ENCODE measurements at regions not wholly inside any gene's neighbourhood (a gene's known extent, or its start where the extent isn't known, plus 50 kb on each side); places are given as distances from the start of the nearest gene placed in this dataset.

- Histone ChIP-seq H2AFZ (no peak overlapping the region), H3K9ac (no peak overlapping the region), H3F3A (ENCODE audit: insufficient read depth) (no peaks in the 10 kb centered on the region; the same call in 1 of the 2 replicates), H3K36me3 (ENCODE audit: low read depth) (no peaks in the 10 kb centered on the region), H3K27ac (no peak overlapping the region), H3K27me3 (replicated peaks; ENCODE audit: insufficient read depth) (no peaks in the 10 kb centered on the region), H3K79me2 (ENCODE audit: insufficient read depth) (no peaks in the 10 kb centered on the region), H3K9me3 (ENCODE audit: low read depth) (no peaks in the 10 kb centered on the region), H3K4me1 (ENCODE audit: insufficient read depth) (peaks cover 4% of the 10 kb centered on the region), H3K9me2 (ENCODE audit: insufficient read depth) (no peaks in the 10 kb centered on the region), H4K20me1 (ENCODE audit: insufficient read depth) (no peaks in the 10 kb centered on the region), H3K4me3 (no peak overlapping the region), H3K4me2 (ENCODE audit: unreplicated experiment) (no peak overlapping the region)
- WGBS, 2 experiments (ENCODE audit: low coverage in 1 of 2, low lambda C conversion rate in 2 of 2, missing lambda C conversion rate in 2 of 2): 54 to 73% methylated on average over 4 of the region's 4 CpGs
- TF ChIP-seq EZH2phosphoT487 (IDR thresholded peaks at IDR 0.05; ENCODE audit: insufficient read depth, low read depth) (no peak), EZH2 (IDR thresholded peaks at IDR 0.05; ENCODE audit: insufficient read depth, poor library complexity, severe bottlenecking) (no peak)
- DNase-seq: no peak
- in situ Hi-C loops (cut with MboI): no loop called here
Measured at GRCh38 chrX:13897566-13897965, 80.7 kb upstream of the GPM6B start.

- no peaks in the 10 kb centered on the region for H3K36me3 ChIP-seq (ENCODE audit: low read depth)
- no peaks in the 10 kb centered on the region for H3K79me2 ChIP-seq (ENCODE audit: insufficient read depth)
- in situ Hi-C loops (cut with MboI): no loop called here
- no peaks in the 10 kb centered on the region for H3K9me2 ChIP-seq (ENCODE audit: insufficient read depth)
- no peaks in the 10 kb centered on the region for H4K20me1 ChIP-seq (ENCODE audit: insufficient read depth)
- no peak overlapping the region for H3K9ac ChIP-seq
- H3K4me2 ChIP-seq (ENCODE audit: unreplicated experiment): no peak overlapping the region
- H3K9me3 ChIP-seq (ENCODE audit: low read depth): no peaks in the 10 kb centered on the region
- 43 to 46% methylated on average over 5 of the region's 5 CpGs for WGBS, 2 experiments (ENCODE audit: low coverage in 1 of 2, low lambda C conversion rate in 2 of 2, missing lambda C conversion rate in 2 of 2)
- DNase-seq: peak; percentile 38
- H3K27ac ChIP-seq: no peak overlapping the region
- H3K27me3 ChIP-seq (replicated peaks; ENCODE audit: insufficient read depth): no peaks in the 10 kb centered on the region
- no peak overlapping the region for H3K4me3 ChIP-seq
- TF ChIP-seq EZH2 (IDR thresholded peaks at IDR 0.05; ENCODE audit: insufficient read depth, poor library complexity, severe bottlenecking): no peak
- no peak for TF ChIP-seq EZH2phosphoT487 (IDR thresholded peaks at IDR 0.05; ENCODE audit: insufficient read depth, low read depth)
- H2AFZ ChIP-seq: no peak overlapping the region
- H3K4me1 ChIP-seq (ENCODE audit: insufficient read depth): peaks cover 4% of the 10 kb centered on the region
- no peaks in the 10 kb centered on the region; the same call in 1 of the 2 replicates for H3F3A ChIP-seq (ENCODE audit: insufficient read depth)
Measured at GRCh38 chrX:13894888-13895565, 78.1 kb upstream of the GPM6B start.

- Histone ChIP-seq H3K27me3 (replicated peaks; ENCODE audit: insufficient read depth) (no peaks in the 10 kb centered on the region), H3K9me2 (ENCODE audit: insufficient read depth) (no peaks in the 10 kb centered on the region), H2AFZ (no peak overlapping the region), H3K9me3 (ENCODE audit: low read depth) (no peaks in the 10 kb centered on the region), H3K4me1 (ENCODE audit: insufficient read depth) (peaks cover 1% of the 10 kb centered on the region), H4K20me1 (ENCODE audit: insufficient read depth) (no peaks in the 10 kb centered on the region), H3K27ac (no peak overlapping the region), H3K36me3 (ENCODE audit: low read depth) (no peaks in the 10 kb centered on the region), H3F3A (ENCODE audit: insufficient read depth) (no peaks in the 10 kb centered on the region), H3K4me3 (no peak overlapping the region), H3K4me2 (ENCODE audit: unreplicated experiment) (no peak overlapping the region), H3K9ac (no peak overlapping the region), H3K79me2 (ENCODE audit: insufficient read depth) (no peaks in the 10 kb centered on the region)
- DNase-seq: no peak
- in situ Hi-C loops (cut with MboI): no loop called here
- TF ChIP-seq EZH2phosphoT487 (IDR thresholded peaks at IDR 0.05; ENCODE audit: insufficient read depth, low read depth) (no peak), EZH2 (IDR thresholded peaks at IDR 0.05; ENCODE audit: insufficient read depth, poor library complexity, severe bottlenecking) (no peak)
- 80 to 86% methylated on average over 5 of the region's 5 CpGs for WGBS, 2 experiments (ENCODE audit: low coverage in 1 of 2, low lambda C conversion rate in 2 of 2, missing lambda C conversion rate in 2 of 2)
Measured at GRCh38 chrX:13893826-13894225, 76.9 kb upstream of the GPM6B start.

- H3K79me2 ChIP-seq (ENCODE audit: insufficient read depth): no peaks in the 10 kb centered on the region
- no peaks in the 10 kb centered on the region for H3K36me3 ChIP-seq (ENCODE audit: low read depth)
- no peaks in the 10 kb centered on the region for H4K20me1 ChIP-seq (ENCODE audit: insufficient read depth)
- WGBS, 2 experiments (ENCODE audit: low coverage in 1 of 2, low lambda C conversion rate in 2 of 2, missing lambda C conversion rate in 2 of 2): 73 to 92% methylated on average over 3 of the region's 3 CpGs
- in situ Hi-C loops (cut with MboI): no loop called here
- no peak overlapping the region for H3K4me2 ChIP-seq (ENCODE audit: unreplicated experiment)
- H3K9me3 ChIP-seq (ENCODE audit: low read depth): no peaks in the 10 kb centered on the region
- H3F3A ChIP-seq (ENCODE audit: insufficient read depth): no peaks in the 10 kb centered on the region
- H3K9ac ChIP-seq: no peak overlapping the region
- H2AFZ ChIP-seq: no peak overlapping the region
- DNase-seq: no peak
- TF ChIP-seq EZH2phosphoT487 (IDR thresholded peaks at IDR 0.05; ENCODE audit: insufficient read depth, low read depth): no peak
- TF ChIP-seq EZH2 (IDR thresholded peaks at IDR 0.05; ENCODE audit: insufficient read depth, poor library complexity, severe bottlenecking): no peak
- no peak overlapping the region for H3K4me3 ChIP-seq
- no peaks in the 10 kb centered on the region; the same call in 1 of the 2 replicates for H3K4me1 ChIP-seq (ENCODE audit: insufficient read depth)
- H3K27me3 ChIP-seq (replicated peaks; ENCODE audit: insufficient read depth): no peaks in the 10 kb centered on the region
- no peaks in the 10 kb centered on the region for H3K9me2 ChIP-seq (ENCODE audit: insufficient read depth)
- H3K27ac ChIP-seq: no peak overlapping the region
Measured at GRCh38 chrX:13892856-13893255, 76.0 kb upstream of the GPM6B start.

Measured in GM23248 (cell line).